H1 (cell line): ENCODE measurements at regions not wholly inside any gene's neighbourhood (a gene's known extent, or its start where the extent isn't known, plus 50 kb on each side); places are given as distances from the start of the nearest gene placed in this dataset.

Experiments used
- ATF3 ChIP-seq: IDR thresholded peaks from 2 replicates; pipeline ENCODE4 v1.6.1; 2011; ENCODE audit warnings: low read depth, mild to moderate bottlenecking, low read length; ENCODE audit not compliant: insufficient read depth
- CTCF ChIP-seq, 3 experiments: IDR thresholded peaks; 1 replicate in 2 of 3; 2 replicates in 1 of 3; pipeline versions ENCODE4 v1.5.1 to v1.6.1; 2011; ENCODE audit warnings: low read length in 3 of 3, mild to moderate bottlenecking in 3 of 3, inconsistent platforms in 2 of 3, low read depth in 1 of 3, moderate library complexity in 1 of 3; ENCODE audit not compliant: insufficient read depth in 1 of 3; ENCODE audit errors: control extremely low read depth in 1 of 3
- GABPA ChIP-seq: IDR thresholded peaks from 2 replicates; pipeline ENCODE4 v1.6.1; 2011; ENCODE audit warnings: mild to moderate bottlenecking, low read length, moderate library complexity, borderline replicate concordance; ENCODE audit not compliant: insufficient read depth
- KDM1A ChIP-seq: fragments of 200-600, 300-600 bp; sonication (generic); IDR thresholded peaks from 2 replicates; pipeline ENCODE4 v1.7.1; 2016; ENCODE audit warnings: mild to moderate bottlenecking, low read length, borderline replicate concordance
- RAD21 ChIP-seq, 2 experiments: IDR thresholded peaks in 1 of 2; conservative IDR thresholded peaks in 1 of 2; 2 replicates each; pipeline ENCODE4 v1.6.1; 2011; ENCODE audit warnings: low read depth in 2 of 2, low read length in 2 of 2, improper control_type of control experiment in 1 of 2, inconsistent platforms in 1 of 2, mild to moderate bottlenecking in 1 of 2, moderate library complexity in 1 of 2
- RNF2 ChIP-seq: fragments of 200-900, 300-1000 bp; sonication (generic); IDR thresholded peaks from 2 replicates; pipeline ENCODE4 v1.7.1; 2016; ENCODE audit warnings: borderline replicate concordance, low read depth, mild to moderate bottlenecking, antibody characterized with exemption, low read length; ENCODE audit not compliant: poor library complexity, severe bottlenecking; ENCODE audit errors: missing control alignments
- TEAD4 ChIP-seq: IDR thresholded peaks from 2 replicates; pipeline ENCODE4 v1.6.1; 2012; ENCODE audit warnings: low read depth, low read length, inconsistent platforms, mixed read lengths
- USF2 ChIP-seq: IDR thresholded peaks from 2 replicates; pipeline ENCODE4 v1.6.1; 2011; ENCODE audit warnings: low read length, improper control_type of control experiment
- TF ChIP-seq, protein P1 (sequence below): IDR thresholded peaks from 2 replicates; pipeline ENCODE4 v1.6.1; 2012; ENCODE audit warnings: inconsistent platforms

- TF ChIP-seq KDM1A (no peak), CTCF (IDR thresholded peaks at IDR 0.05; ENCODE audit: control extremely low read depth in 1 of 3, insufficient read depth in 1 of 3, low read depth in 1 of 3, low read length in 3 of 3) (no peak), TEAD4 (no peak), USF2 (no peak), RNF2 (no peak), GABPA (no peak), RAD21 (IDR thresholded peaks at IDR 0.05 in 1 of 2, conservative IDR thresholded peaks at IDR 0.05 in 1 of 2; ENCODE audit: low read depth in 2 of 2, low read length in 2 of 2) (no peak), ATF3 (no peak)
- TF ChIP-seq, protein P1, sequence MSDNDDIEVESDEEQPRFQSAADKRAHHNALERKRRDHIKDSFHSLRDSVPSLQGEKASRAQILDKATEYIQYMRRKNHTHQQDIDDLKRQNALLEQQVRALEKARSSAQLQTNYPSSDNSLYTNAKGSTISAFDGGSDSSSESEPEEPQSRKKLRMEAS: no peak
Measured at GRCh38 chr2:106948540-106948939, 62.6 kb upstream of the ST6GAL2 start.
